Amygdala (tissue), 56 donors: ENCODE measurements at regions not wholly inside any gene's neighbourhood (a gene's known extent, or its start where the extent isn't known, plus 50 kb on each side); places are given as distances from the start of the nearest gene placed in this dataset.

Experiments
- DNase-seq, 56 donors: peaks; one replicate each; lab custom pipeline; 2025; lab: John Stamatoyannopoulos, UW

GRCh38 chr6:40946738-40947301 lies 92.2 kb downstream of the UNC5CL start:
- no peak for DNase-seq

- DNase-seq = no peak
Observed at GRCh38 chr6:40937491-40937890, 101.5 kb downstream of the UNC5CL start.

GRCh38 chr6:40936818-40937251 lies 102.2 kb downstream of the UNC5CL start:
- DNase-seq = no peak

- DNase-seq = no peak
Observed at GRCh38 chr6:40933864-40934263, 105.2 kb downstream of the UNC5CL start.

- DNase-seq = no peak
Observed at GRCh38 chr6:40932953-40933352, 106.1 kb downstream of the UNC5CL start.

- no peak for DNase-seq
Observed at GRCh38 chr6:40932366-40932765, 106.7 kb downstream of the UNC5CL start.

- no peak for DNase-seq
Observed at GRCh38 chr6:40931931-40932330, 107.1 kb downstream of the UNC5CL start.

- DNase-seq = no peak
Observed at GRCh38 chr6:40930555-40930954, 108.5 kb downstream of the UNC5CL start.

- no peak for DNase-seq
Observed at GRCh38 chr6:40930045-40930444, 109.0 kb downstream of the UNC5CL start.

GRCh38 chr6:40929176-40929575 lies 109.8 kb downstream of the UNC5CL start:
- no peak for DNase-seq

- DNase-seq = no peak
Observed at GRCh38 chr6:40928763-40929162, 110.3 kb downstream of the UNC5CL start.

- no peak for DNase-seq
Observed at GRCh38 chr6:40928307-40928706, 110.7 kb downstream of the UNC5CL start.

GRCh38 chr6:40925341-40925740 lies 113.7 kb downstream of the UNC5CL start:
- DNase-seq = no peak

- DNase-seq = no peak
Observed at GRCh38 chr6:40924839-40925238, 114.2 kb downstream of the UNC5CL start.

- no peak for DNase-seq
Observed at GRCh38 chr6:40923880-40924279, 115.1 kb downstream of the UNC5CL start.

- no peak for DNase-seq
Observed at GRCh38 chr6:40923326-40923725, 115.7 kb downstream of the UNC5CL start.

- no peak for DNase-seq
Observed at GRCh38 chr6:40922281-40922680, 116.7 kb downstream of the UNC5CL start.

- no peak for DNase-seq
Observed at GRCh38 chr6:40918040-40918651, 120.9 kb downstream of the UNC5CL start.

- DNase-seq = no peak
Observed at GRCh38 chr6:40917603-40918002, 121.4 kb downstream of the UNC5CL start.

GRCh38 chr6:40916845-40917244 lies 122.2 kb downstream of the UNC5CL start:
- no peak for DNase-seq

GRCh38 chr6:40915165-40915564 lies 123.9 kb downstream of the UNC5CL start:
- DNase-seq = no peak

- DNase-seq = no peak
Observed at GRCh38 chr6:40914005-40914404, 125.0 kb downstream of the UNC5CL start.
